NCI-H345 treated with DMSO at 0.1 percent for 48 hours (cell line): ENCODE measurements at regions not wholly inside any gene's neighbourhood (a gene's known extent, or its start where the extent isn't known, plus 50 kb on each side); places are given as distances from the start of the nearest gene placed in this dataset.

ENCODE experiments used
- DNase-seq: peaks from one replicate; lab custom pipeline; 2025; ENCODE audit not compliant: unreplicated experiment; lab: John Stamatoyannopoulos, UW

GRCh38 chr6:90435207-90435899 is 138.7 kb upstream of the BACH2 start:
- no peak for DNase-seq

GRCh38 chr6:90434094-90434493 is 137.5 kb upstream of the BACH2 start:
- DNase-seq: no peak

GRCh38 chr6:90432937-90433336 is 136.3 kb upstream of the BACH2 start:
- DNase-seq: no peak

GRCh38 chr6:90432041-90432775 is 135.6 kb upstream of the BACH2 start:
- DNase-seq: no peak

GRCh38 chr6:90431576-90431975 is 134.9 kb upstream of the BACH2 start:
- DNase-seq: no peak

GRCh38 chr6:90429713-90430112 is 133.1 kb upstream of the BACH2 start:
- no peak for DNase-seq

GRCh38 chr6:90428514-90428913 is 131.9 kb upstream of the BACH2 start:
- no peak for DNase-seq

GRCh38 chr6:90425161-90425641 is 128.6 kb upstream of the BACH2 start:
- DNase-seq: no peak

- DNase-seq: no peak
Observed at GRCh38 chr6:90424580-90424979, 127.9 kb upstream of the BACH2 start.

GRCh38 chr6:90421666-90422065 is 125.0 kb upstream of the BACH2 start:
- DNase-seq: no peak

GRCh38 chr6:90420500-90420899 is 123.9 kb upstream of the BACH2 start:
- no peak for DNase-seq

- no peak for DNase-seq
Observed at GRCh38 chr6:90417385-90417784, 120.7 kb upstream of the BACH2 start.

- no peak for DNase-seq
Observed at GRCh38 chr6:90416322-90416721, 119.7 kb upstream of the BACH2 start.

GRCh38 chr6:90415178-90415577 is 118.5 kb upstream of the BACH2 start:
- DNase-seq: no peak

GRCh38 chr6:90414352-90414751 is 117.7 kb upstream of the BACH2 start:
- DNase-seq: no peak

- DNase-seq: no peak
Observed at GRCh38 chr6:90413867-90414266, 117.2 kb upstream of the BACH2 start.

- no peak for DNase-seq
Observed at GRCh38 chr6:90413396-90413795, 116.8 kb upstream of the BACH2 start.

- no peak for DNase-seq
Observed at GRCh38 chr6:90412538-90413369, 116.1 kb upstream of the BACH2 start.

GRCh38 chr6:90411292-90411781 is 114.7 kb upstream of the BACH2 start:
- no peak for DNase-seq

GRCh38 chr6:90409700-90410099 is 113.1 kb upstream of the BACH2 start:
- no peak for DNase-seq

GRCh38 chr6:90406957-90407356 is 110.3 kb upstream of the BACH2 start:
- DNase-seq: no peak
